Peyer's patch (tissue), 4 donors: ENCODE measurements at regions not wholly inside any gene's neighbourhood (a gene's known extent, or its start where the extent isn't known, plus 50 kb on each side); places are given as distances from the start of the nearest gene placed in this dataset.

Experiments used
- DNase-seq, 3 donors: peaks; one replicate each; pipeline ENCODE4 v3.0.0-alpha.2; 2017 to 2019
- H3K27ac ChIP-seq, 4 donors: fragments of 200-600 bp; sonication (generic); one replicate each; pipeline ENCODE4 v1.5.1; 2016 to 2019
- H3K27me3 ChIP-seq, 2 donors: fragments of 200-600 bp; sonication (generic); one replicate each; pipeline ENCODE4 v1.5.1; 2019
- H3K36me3 ChIP-seq, 3 donors: fragments of 200-600 bp; sonication (generic); one replicate each; pipeline ENCODE4 v1.5.1; 2016 to 2019
- H3K4me1 ChIP-seq, 4 donors: fragments of 200-600 bp; sonication (generic); one replicate each; pipeline ENCODE4 v1.5.1; 2016 to 2019
- H3K4me3 ChIP-seq, 4 donors: fragments of 200-600 bp; sonication (generic); 1 replicate in 3 of 4; 2 replicates in 1 of 4; pipeline ENCODE4 v1.5.1; 2016 to 2019; ENCODE audit warnings: mild to moderate bottlenecking in 1 of 4
- H3K9me3 ChIP-seq, 4 donors: fragments of 200-600 bp; sonication (generic); one replicate each; pipeline ENCODE4 v1.5.1; 2016 to 2019; ENCODE audit warnings: mild to moderate bottlenecking in 1 of 4
- POLR2A ChIP-seq, 2 donors: fragments of 450-650 bp; IDR thresholded peaks; one replicate each; pipeline ENCODE4 v1.5.1; 2017; ENCODE audit warnings: antibody characterized with exemption in 2 of 2, mild to moderate bottlenecking in 2 of 2, moderate library complexity in 2 of 2
- TF ChIP-seq, protein P1 (sequence below), 6 experiments: fragments of 450-650 bp in 4 of 6; fragments of 200-600 bp in 2 of 6; sonication (generic) in 1 of 6; IDR thresholded peaks; one replicate each; pipeline ENCODE4 v1.5.1; 2017 to 2019; ENCODE audit warnings: antibody characterized with exemption in 6 of 6, mild to moderate bottlenecking in 3 of 6, moderate library complexity in 1 of 6

- DNase-seq: peak in 2 of 3 donors; percentile 6 to 37
- H3K4me1 ChIP-seq: no peaks in the 10 kb centered on the region
- no peaks in the 10 kb centered on the region for H3K27me3 ChIP-seq
- no peak overlapping the region for H3K4me3 ChIP-seq
- no peak overlapping the region for H3K27ac ChIP-seq
- no peaks in the 10 kb centered on the region for H3K9me3 ChIP-seq
- no peak for TF ChIP-seq POLR2A (IDR thresholded peaks at IDR 0.05)
- TF ChIP-seq, protein P1, sequence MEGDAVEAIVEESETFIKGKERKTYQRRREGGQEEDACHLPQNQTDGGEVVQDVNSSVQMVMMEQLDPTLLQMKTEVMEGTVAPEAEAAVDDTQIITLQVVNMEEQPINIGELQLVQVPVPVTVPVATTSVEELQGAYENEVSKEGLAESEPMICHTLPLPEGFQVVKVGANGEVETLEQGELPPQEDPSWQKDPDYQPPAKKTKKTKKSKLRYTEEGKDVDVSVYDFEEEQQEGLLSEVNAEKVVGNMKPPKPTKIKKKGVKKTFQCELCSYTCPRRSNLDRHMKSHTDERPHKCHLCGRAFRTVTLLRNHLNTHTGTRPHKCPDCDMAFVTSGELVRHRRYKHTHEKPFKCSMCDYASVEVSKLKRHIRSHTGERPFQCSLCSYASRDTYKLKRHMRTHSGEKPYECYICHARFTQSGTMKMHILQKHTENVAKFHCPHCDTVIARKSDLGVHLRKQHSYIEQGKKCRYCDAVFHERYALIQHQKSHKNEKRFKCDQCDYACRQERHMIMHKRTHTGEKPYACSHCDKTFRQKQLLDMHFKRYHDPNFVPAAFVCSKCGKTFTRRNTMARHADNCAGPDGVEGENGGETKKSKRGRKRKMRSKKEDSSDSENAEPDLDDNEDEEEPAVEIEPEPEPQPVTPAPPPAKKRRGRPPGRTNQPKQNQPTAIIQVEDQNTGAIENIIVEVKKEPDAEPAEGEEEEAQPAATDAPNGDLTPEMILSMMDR (IDR thresholded peaks at IDR 0.05): no peak
- H3K36me3 ChIP-seq: no peaks in the 10 kb centered on the region
Observed at GRCh38 chr22:49372111-49372529, 455.6 kb downstream of the BRD1 start.

DNA sequence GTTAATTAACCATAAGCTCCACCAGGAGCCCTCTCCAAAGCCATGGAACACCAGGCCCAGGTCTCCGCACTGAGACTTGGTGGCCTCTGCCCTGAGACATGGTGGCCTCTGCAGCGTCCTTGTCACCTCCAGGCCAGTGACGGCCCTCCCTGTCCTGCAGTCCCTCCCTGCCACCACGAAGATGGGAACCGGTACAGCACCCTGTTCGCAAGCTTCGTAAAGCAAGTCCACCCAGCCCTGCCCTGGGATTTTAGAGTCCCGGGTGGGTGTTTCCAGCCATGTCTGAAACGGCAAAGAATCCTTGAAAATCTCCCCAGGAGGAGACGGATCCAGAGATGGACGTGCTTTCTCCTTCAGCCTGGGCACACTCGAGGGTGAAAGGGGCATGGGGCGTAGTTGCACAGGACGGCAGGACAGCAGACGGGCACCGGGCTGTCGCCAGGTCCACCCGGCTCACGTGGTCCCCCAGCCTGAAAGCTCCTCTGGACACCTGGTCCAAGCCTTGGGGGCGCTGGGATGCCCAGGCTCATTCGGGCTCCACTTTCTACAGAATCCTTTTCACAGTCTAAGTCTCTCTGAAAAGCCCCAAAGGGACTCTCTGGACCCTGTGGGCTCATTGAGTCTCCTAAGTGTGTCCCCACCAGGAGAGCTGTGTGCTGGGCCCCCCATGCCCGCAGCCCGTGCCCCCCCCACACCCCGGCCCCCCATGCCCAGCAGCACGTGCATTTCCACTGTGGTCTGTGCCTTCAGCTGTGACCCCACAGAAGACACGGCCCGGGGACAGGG is 456.2 kb downstream of the BRD1 start:
- Histone ChIP-seq H3K27ac (no peak overlapping the region), H3K9me3 (no peaks in the 10 kb centered on the region), H3K36me3 (no peaks in the 10 kb centered on the region), H3K4me3 (no peak overlapping the region), H3K4me1 (no peaks in the 10 kb centered on the region), H3K27me3 (no peaks in the 10 kb centered on the region)
- no peak for TF ChIP-seq POLR2A (IDR thresholded peaks at IDR 0.05)
- TF ChIP-seq, protein P1 (IDR thresholded peaks at IDR 0.05): no peak
- DNase-seq: peak in 1 of 3 donors; percentile 23

DNA sequence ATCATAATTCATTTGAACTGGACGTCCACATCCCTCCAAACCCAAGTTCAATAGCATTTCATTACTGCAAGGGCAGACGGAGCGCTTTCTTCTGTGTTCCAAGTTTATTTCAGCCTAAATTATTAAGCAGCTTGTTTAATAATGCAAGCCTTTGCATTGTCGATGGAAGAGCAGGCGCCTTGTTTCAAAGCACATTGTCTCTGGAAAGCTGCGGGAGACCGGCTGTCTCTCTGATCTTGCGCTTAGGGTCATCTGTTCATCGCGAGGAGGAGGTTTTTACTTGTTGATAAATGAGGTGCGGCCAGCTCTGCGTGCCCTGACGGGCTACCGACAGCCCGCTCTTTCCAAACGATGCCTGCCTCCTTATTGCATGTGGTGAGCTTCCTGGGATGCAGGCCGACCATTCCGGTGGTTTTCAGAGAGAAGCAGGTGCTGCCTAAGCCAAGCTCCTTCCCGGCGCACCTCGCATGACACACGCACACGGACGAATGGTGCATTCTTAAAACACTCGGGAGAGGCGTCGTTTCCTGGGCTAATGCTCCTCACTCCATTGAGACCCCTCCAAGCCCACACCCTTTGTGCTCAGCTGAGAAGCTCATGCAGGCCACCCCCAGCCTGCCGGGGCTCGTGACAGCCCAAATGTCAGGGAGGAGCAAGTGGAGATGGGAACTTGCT is 456.9 kb downstream of the BRD1 start:
- H3K27ac ChIP-seq: no peak overlapping the region
- no peaks in the 10 kb centered on the region for H3K9me3 ChIP-seq
- no peak for TF ChIP-seq POLR2A (IDR thresholded peaks at IDR 0.05)
- TF ChIP-seq, protein P1 (IDR thresholded peaks at IDR 0.05): no peak
- DNase-seq: peak in 2 of 3 donors; percentile 9 to 35
- H3K4me1 ChIP-seq: no peaks in the 10 kb centered on the region
- no peak overlapping the region for H3K4me3 ChIP-seq
- no peaks in the 10 kb centered on the region for H3K27me3 ChIP-seq
- no peaks in the 10 kb centered on the region for H3K36me3 ChIP-seq

DNA sequence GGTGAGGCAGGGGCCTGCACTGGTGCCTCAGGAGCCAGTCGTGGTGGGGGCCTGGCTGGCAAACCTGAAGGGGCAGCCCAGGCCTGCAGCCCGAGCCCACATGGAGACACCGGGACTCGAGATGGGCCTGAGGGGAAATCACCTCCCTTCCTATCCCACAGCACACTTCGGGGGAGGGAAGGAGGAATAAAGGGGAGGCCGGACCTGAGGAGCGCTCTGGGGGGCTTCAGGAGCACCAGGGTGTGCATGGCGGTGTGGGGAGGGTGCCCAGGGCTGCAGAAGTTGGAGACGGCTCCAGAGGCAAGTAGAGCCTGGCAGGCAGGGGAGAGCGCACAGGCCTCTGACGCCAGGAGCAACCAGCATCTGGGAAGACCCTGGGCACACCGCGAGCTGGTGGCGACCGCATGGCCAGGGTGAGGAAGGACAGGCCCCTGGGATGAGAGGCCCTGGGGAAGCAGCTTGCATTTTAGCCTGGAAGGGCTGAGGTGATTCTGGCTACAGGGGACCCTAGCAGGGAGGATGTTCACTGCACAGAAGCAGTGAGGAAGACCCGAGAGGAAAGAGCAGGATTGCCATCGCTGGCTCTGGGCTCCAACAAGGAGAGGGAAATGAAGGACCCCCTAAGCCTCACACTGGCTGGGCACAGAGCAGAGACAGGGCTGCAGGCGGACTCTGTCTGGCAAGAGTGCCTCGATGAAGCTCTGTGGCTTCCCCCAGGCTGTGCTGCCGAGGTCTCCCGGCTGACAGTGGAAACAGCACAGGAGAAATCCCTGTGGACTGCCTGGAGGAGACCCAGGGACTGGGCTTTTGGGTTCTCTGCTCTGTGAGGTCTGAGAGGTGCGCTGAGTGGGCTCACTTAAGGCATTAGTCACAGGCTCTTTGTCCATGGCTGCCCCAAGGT is 457.7 kb downstream of the BRD1 start:
- H3K36me3 ChIP-seq: no peaks in the 10 kb centered on the region
- no peak overlapping the region for H3K4me3 ChIP-seq
- peak in 1 of 3 donors; percentile 21 for DNase-seq
- H3K27ac ChIP-seq: no peak overlapping the region
- no peaks in the 10 kb centered on the region for H3K4me1 ChIP-seq
- TF ChIP-seq, protein P1 (IDR thresholded peaks at IDR 0.05): no peak
- no peak for TF ChIP-seq POLR2A (IDR thresholded peaks at IDR 0.05)
- no peaks in the 10 kb centered on the region for H3K9me3 ChIP-seq
- no peaks in the 10 kb centered on the region for H3K27me3 ChIP-seq

GRCh38 chr22:49368976-49369725 is 458.5 kb downstream of the BRD1 start:
- peak in 2 of 3 donors; percentile 9 to 40 for DNase-seq
- Histone ChIP-seq H3K27ac (no peak overlapping the region), H3K9me3 (no peaks in the 10 kb centered on the region), H3K4me1 (no peaks in the 10 kb centered on the region), H3K27me3 (no peaks in the 10 kb centered on the region), H3K4me3 (no peak overlapping the region), H3K36me3 (no peaks in the 10 kb centered on the region)
- TF ChIP-seq POLR2A (IDR thresholded peaks at IDR 0.05): no peak
- TF ChIP-seq, protein P1 (IDR thresholded peaks at IDR 0.05): no peak
